ENCODE measurements at regions not wholly inside any gene's neighbourhood (a gene's known extent, or its start where the extent isn't known, plus 50 kb on each side); places are given as distances from the start of the nearest gene placed in this dataset.

DNA sequence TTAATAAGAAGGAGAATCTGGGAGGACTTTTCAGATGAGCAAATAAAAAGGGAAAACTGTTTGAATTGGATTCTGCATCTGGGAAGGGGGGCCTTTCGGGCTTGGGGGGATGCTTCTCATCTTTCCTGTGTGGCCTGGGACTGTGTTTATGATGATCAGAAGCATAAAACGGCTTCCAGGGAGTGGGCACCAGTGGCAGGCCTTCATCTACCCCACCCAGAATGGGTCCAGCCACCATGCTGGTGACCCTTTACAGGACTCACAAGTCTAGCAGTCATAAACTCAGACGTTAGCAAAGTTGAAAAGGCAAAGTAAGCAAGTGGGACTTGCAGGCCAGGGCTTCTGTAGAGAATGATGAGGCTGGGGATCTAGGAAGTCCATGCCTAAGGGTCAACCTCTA is 198.3 kb upstream of the ZMIZ1 start:
- DNase-seq, result no peak

DNA sequence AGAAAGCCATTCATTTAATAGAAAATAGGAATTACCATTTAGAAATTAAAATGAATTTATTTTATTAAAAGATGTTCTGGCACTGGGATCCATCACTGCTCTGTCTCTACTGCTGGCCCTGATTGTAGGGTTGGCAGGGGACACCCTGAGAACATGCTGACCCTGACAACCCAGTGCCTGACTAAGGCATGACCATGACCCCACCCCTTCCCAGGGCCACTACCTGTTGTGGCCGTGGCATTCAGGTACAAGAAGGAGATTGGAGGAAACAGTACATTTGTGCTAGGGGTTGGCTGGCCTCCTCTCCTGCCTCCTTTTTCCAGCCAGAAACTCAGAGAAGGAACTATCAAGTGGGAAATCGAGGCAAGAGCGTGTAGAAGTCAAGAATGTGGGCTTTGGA is 197.0 kb upstream of the ZMIZ1 start:
- DNase-seq, result no peak

DNA sequence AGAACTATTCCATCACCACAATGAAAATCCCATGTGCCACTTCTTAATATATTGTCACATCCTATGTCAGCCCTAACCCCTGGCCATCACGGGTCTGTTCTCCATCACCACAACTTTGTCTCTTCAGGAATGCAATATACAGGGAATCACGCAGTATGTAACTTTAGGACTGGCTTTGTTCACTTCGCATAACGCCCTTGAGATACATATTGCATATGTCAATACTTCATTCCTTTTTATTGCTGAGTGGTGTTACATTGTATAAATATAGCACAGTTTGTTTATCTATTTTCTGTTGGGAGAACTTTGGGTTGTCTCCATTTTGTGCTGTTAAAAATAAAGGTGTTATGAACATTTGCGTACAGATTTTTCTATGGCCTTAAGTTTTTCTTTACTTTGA is 195.4 kb upstream of the ZMIZ1 start:
- DNase-seq, result no peak

DNA sequence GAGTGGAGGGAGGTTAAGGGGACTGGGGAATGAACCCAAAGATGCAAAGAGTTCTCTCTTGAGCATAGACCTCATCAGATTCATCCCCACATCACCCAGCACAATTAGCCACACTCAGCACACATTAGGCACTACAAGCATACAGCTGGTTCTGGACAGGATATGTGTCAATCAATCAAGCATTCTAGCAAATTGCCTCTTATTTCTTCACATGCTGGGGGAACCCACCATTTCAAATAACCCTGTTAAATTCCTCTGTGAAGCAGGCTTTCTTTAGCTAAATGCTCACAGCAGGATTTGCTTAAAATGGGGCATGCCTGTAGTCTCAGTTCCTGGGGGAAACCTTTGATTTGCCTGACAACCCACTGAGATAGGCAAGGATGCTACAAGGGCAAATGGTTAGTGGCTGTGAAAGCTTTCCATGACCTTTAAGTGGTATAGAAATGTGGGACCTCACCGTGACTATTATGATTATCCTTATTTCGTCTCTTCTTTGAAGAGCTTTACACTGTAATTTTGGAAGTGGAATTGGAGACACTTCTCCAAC is 193.4 kb upstream of the ZMIZ1 start:
- no peak for DNase-seq

DNA sequence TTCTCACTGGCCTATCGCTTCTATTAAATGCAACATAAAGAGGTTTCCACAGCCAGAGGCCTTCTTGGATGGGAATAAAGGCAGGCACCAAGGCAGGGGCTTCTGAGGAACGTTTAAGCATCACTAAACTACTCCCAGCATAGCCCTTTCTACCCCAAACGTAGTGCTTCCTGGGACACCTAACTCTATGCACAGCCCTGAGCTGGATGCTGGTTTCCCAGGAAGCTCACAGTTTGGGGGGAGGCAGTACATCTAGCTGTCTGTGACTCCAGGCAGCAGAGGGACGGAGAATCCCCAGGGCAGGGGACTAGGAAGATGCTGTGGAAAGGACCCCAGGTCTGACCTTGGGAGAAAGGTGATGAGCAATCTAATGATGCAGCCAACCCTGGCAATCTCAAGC is 192.8 kb upstream of the ZMIZ1 start:
- no peak for DNase-seq

DNA sequence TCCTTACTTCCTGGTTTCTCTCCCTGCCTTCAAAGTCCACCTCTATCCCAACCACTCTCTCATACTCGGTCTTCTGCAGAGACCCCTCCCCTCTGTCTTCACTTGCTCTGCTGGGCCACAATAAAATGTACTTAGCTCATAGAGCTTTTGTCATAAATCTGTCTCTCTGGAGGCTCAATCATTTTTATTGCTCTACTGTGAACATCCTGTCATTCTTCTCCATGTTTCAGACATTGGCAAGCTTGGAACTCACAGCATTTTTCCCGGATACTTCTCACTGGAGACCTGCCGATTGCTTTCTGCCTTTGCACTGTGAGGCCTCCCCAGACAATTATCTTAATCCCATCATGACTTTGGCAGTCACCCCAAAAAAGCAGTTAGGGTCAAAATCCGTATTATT is 192.3 kb upstream of the ZMIZ1 start:
- no peak for DNase-seq

DNA sequence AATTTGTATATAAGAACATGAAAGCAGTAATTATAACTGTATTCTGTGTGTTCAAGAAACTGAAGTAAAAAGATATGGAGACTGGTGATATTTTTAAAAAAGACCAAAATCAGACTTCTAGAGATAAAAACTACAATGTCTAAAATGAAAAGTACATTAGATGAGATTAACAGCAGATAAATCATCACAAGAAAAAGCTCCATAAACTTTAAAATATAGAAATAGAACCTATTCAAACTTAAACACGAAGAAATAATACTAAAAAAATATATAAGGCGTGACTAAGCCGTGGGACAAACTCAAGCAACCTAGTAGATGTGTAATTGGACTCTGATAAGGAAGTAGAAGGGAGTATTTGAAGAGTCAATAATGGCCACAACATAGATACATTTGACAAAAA is 189.1 kb upstream of the ZMIZ1 start:
- no peak for DNase-seq

DNA sequence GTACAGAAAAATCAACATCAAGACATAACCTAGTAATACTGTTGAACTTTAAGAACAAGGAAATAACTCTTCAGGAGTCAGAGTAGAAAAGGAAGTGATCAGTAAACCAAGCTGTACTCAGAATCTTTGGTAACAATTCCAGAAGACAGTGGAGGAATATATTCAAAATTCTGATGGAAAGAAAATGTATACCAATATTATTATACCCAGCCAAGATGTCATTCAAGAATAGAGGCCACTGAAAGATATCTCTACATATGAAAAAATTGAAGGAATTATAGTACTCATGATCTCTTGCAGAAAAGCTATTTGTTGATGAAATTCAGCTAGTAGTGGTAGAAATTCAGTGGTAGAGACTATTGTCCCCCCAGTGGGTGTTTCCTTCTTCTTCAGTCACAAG is 182.6 kb upstream of the ZMIZ1 start:
- no peak for DNase-seq

DNA sequence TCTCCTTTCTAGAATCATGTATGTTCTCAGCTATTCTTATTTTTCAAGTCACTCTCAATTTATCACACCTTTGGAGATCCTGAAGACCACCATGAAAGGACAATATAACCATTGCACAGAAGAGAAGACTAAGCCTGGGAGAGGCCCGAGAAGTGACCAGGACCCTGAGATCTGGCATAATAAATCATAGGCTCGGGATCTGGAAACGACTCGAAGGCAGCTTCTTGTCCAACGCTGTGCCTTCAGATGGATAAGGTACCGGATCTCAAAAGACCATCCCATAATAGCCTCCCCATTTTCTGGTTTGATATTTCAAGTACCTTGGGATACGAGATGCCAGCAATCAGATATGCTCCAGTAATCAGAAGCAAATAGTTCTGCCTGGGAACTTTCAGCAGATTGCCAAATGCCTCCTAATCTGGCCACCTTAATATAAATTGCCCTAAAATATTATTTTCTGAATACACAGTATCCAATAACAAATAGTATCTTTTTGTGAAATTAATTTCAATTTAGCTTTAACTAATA is 179.2 kb upstream of the ZMIZ1 start:
- no peak for DNase-seq

DNA sequence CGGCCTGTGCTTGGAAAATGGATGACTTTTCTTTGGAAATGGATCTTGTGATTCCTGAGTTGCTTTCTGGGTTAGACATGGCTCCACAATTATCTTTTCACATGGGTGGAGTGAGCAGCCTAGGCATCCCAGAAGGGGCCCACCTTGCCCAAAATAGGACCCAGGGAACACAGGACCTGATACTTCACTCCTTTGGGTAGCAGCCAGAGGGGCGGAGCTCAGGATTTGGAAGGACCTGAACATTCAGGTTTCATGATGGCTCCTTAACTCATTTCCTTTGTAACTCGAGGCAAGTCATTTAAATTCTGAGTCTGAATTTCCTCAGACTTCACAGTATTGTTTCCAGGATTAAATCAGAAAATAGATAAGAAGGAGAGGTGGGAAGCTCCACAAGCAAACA is 178.3 kb upstream of the ZMIZ1 start:
- no peak for DNase-seq

DNA sequence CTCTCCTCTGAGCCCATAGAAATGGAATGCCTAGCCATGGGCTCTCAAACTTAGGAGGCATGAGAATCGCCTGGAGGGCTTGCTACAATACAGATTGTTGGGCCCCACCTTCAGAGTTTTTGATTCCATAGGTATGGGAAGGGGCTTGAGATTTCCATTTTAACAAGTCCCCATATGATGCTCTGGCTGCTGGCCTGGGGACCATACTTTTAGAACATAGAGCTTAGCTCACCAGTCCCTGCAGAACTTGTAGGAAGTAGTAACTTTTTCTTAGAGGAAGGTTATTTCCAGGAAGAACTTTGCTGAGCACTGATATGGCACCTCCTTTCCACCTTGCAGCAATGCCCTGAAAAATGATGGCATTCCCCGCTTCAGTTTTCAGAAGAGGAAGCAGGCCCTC is 177.0 kb upstream of the ZMIZ1 start:
- no peak for DNase-seq

DNA sequence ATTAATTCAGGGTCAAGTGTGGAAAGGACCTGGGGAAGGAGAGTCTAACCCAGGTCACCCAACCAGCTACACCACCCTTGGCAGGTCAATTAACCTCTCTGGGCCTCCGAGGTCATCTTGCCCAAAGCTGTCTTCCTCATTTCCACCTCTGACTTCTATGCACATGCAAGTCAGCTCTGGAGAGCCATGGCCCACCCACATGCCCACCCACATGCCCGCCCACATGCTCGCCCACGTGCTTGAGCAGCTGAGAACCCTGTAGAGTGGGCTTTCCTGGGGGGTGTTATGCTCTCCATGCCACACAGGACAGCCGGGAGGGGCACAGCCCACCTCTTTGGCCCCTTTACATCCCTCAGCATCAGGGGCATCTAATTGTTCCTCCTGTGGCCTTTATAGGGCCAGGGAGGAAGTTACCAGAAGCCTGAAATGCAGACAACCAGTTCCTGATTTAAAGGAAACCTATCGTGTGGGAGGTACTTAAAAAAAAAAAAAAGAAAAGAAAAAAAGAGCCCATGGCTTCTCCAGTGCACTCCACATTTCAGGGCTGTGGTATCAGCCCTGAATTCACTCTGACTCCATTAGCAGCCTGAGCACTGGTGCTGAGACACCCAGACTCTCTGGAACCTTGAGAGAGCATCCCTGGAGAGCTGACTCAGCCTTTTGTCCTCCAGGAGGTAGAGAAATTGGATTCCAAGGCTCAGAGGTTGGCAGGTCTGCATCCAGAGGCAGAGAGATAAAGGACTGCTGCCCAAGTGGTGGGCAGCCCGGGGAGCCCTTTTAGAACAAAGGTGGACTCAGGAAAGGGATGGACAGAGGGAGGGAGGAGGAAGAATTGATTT is 176.2 kb upstream of the ZMIZ1 start:
- no peak for DNase-seq

DNA sequence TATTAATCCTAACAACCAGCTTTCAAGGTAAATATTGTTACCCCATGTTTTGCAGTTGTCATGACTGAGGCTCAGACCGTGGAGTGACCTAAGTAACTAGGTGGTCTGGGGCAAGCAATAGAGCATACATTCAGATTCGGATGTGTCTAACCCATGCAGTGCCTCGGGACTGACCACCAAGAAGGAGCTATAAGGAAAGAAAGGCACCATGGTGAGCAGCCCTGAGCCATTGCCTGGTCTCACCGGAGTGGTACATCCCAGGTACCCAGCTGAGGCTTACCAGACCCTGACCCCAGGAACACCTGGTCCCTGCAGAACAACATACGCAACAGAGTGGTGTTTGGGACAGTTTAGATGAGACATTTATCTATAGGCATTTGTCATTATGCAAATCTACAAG is 175.5 kb upstream of the ZMIZ1 start:
- DNase-seq, result no peak

DNA sequence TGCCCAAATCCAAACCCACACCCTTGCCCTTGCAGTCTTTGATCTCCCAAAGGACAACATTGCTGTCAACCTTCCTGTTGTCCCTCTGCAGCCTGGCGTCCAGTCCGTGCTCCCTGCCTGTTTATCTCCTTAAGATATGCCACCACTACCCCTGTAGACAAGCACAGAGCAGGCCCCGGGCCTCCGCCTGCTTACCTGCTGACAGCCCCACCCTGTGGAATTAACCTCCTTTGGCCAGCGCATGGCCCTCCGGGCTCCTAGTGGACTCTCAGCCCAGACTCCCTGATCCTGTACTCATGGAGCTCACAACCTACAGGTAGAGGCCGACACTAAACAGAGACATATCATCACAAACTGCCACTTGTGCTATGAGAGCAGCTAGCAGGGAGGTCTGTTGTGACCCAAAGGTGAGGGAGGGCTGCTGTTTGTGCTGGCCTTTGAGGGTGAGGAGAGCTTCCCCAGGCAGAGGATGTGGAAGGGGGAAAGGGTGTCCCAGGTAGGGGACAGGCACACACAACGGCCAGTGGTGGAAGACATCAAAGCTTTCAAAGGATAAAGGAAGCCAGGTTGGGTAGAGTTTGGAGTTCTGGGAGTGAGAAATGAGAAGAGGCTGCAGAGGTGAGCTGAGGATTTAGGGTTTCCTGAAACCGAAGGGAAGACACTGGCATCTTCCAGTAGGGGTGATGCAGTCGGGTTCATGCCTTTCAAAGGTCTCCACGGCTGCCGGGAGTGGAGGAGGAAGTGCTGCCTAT is 174.5 kb upstream of the ZMIZ1 start:
- no peak for DNase-seq

DNA sequence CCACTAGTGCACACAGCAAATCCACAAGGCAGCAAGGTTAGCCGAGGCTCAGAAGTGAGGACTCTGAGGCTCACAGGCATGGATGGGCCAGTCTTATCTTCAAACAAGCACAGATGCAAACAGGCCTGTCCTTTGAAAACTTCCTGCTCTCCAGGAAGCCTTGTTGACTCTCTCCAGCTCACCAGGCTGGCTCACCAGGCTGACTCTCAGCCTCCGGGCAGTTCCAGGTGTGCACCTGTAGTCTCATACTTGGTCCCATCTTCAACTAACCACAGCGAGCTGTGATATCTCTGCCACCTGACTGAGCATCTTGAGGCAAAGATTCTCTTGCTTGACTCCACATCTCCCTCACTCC is 173.9 kb upstream of the ZMIZ1 start:
- no peak for DNase-seq

DNA sequence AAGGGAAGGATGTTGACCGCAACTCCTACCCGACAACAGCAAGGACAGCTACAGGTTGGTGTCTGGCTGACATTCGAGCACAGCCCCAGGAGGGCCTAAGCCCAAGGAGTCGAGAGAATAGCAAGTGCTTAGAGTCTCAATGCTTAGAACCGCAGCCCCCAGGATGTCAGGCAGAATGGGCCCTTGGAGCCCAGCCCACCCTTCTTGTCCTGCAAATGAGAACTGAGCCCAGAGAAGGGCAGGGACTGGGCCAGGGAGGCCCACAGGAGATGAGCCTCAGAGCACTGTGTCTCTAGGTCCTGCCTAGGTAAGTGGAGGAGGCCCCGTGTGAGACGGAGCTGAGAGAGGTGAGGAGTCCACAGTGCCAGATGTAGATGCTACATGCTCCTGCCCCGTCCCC is 173.3 kb upstream of the ZMIZ1 start:
- no peak for DNase-seq

DNA sequence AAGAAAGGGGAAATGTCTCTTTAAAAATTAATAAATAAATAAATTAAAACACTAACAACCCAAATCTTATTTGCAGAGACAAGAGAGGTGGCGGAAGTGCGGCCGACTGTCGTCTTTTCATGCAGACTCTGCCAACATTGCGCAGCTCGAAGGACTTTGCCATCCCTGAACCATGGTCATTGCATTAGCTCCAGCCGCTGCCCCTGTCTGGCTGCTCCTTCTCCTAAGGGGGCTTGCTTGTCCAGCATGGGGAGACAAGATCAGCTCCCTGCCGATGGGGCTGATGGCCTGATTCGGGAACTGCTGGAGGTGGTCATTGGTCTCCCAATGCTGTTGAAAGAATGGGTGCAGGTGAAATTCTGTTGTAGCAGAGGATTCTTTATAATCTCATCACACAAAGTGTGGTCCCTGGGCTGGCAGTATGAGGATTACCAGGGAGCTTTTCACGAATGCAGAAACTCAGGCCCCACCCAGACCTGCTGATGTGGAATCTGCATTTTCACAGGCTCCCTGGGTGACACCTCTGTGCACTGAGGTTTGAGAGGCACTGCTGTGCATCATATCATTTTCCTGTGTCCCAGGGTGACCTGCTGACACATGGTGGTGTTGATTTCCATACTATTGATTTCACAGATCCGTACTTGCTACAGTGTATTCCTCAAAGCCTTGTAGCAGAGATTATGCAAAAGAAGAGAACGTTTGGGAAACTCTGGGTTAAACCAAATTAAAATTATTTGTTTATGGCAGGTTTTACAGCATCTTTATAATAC is 172.4 kb upstream of the ZMIZ1 start:
- DNase-seq, result no peak

DNA sequence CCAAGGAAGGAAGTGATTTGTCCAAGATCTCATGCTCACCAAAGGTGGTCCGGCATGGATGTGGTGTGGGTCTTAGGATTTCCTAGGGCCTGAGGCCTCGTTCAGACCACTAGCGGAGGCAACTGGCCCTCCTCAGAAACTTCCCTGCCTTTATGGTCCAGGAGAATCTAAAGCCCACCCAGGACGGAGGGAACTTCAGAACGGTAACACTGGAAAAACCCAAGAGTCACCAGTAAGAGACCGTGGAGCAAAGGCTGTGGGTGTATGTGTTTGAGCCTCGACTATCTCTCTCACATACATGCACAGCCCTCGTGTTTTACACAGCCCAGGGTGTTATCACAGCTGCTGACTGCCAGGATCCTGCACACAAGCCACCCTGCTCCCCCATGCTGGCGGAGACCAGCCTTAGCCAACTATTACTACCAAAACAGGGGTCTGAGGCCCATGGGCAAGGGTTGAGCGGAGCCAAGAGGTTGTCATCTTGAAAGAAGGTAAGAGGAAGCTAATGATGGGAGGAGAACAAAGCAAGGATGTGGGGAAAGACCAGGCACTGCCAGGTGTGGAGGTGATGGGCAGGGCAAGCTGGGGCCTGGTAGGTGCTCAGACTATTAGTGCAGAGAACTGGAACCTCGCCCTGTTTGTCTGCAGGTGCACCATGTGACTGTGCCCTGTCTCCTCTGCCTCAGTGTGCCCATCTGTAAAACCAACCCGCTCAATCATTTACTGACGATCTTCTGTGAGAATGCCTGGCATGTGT is 170.2 kb upstream of the ZMIZ1 start:
- no peak for DNase-seq

DNA sequence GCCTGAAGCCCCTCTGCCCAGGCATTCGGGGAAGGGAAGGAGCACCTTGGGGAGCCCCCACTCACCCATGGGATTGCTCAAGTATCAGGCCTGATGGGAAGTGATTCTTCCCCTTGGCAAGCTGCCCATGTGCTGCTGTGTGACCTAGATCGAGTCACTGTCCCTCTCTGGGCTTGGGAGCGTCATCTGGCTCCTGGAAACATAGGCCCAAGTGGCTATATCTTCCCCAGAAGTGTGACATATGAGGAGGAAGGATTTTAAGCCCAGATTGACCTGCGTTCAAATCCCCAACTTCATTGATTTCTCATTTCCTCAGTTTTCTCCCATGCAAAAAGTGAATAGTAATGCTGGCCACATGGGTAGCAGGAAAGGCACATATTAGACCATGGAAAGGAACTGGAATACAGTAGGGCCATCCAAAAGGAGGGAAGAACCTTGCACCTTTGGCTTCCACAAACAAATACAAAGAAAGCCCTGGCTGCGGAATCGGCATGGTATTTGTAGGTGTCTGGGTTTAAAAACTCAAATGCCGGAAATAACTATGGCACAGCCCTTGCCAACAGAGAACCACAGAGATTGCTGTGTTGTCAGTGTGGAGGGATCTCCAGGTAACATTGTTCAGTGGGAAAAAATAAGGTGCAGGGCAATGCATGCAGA is 169.5 kb upstream of the ZMIZ1 start:
- no peak for DNase-seq

DNA sequence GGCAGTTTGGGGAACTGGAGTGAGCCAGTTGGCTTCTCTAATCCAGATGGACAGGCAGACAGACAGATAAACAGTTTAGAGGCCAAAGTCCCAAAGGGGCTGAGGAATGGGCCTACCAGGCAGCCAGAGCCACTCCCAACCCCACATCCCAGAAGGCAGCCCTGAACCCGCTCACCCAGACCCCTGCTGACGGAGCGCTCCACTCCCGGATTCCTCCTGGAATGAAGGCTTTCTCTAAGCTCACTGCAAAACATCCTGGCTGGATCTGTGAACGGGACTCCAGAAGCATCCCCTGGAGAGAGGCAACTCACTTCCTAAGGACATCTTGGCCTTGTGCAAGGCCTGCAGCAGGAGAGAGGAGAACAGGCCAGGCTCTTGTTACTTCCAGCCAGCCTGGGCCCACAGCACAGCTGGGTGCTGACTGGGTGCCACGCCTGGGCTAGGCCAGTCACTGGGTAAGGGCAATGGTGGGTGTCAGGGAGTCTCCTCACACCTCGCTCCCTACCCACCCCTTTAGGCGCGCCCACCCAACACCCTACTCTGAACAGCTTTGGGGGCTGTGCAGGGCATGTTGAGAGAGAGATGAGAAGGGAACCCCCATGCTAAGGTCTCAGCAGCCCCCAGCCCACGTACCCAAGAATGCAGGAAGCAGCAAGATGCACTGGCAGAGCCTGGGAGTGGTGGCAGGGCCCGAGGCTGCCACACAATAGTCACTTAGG is 168.6 kb upstream of the ZMIZ1 start:
- no peak for DNase-seq

DNA sequence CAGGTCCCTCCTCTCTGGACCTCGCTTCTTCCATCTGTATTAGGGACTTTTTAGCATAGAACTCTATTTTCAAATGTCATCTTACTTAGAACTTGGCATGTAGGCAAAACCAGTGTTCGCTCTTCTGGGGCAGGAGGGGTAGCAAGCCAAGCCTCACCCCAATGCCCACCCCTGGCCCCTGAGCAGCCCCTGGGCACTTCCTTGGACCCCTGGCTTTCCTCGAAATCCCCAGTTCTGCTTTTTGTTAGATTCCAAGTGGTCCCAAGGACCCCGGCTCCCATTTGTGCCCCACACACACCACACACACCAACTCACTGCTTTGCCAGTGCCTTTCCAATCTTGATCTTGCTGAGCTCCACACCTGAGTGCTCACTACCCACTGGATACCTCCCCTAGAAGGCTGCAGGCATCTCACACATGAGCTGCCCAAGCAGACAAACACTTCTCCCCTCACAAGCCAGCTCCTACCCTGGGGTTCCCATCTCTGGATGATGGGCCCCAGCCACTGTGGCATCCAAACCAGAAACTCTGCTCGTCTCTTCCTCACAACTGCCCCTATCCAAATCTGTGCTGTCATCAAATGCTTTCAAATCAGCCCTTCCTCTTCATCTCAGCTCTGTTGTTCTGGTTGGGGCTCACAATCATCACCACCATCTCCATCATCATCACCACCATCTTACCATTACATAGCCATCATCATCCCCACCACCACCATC is 167.9 kb upstream of the ZMIZ1 start:
- no peak for DNase-seq

Data from NCI-H2081 (cell line).